Testis (tissue), 2 donors: ENCODE measurements at regions not wholly inside any gene's neighbourhood (a gene's known extent, or its start where the extent isn't known, plus 50 kb on each side); places are given as distances from the start of the nearest gene placed in this dataset.

Source experiments
- DNase-seq: peaks from one replicate; pipeline ENCODE4 v3.0.0-alpha.2; 2019
- H3K27ac ChIP-seq, 2 donors: fragments of 200-600 bp; sonication (generic); one replicate each; pipeline ENCODE4 v1.5.1; 2019
- H3K27me3 ChIP-seq: fragments of 200-600 bp; sonication (generic); one replicate; pipeline ENCODE4 v1.5.1; 2019
- H3K36me3 ChIP-seq: fragments of 200-600 bp; sonication (generic); one replicate; pipeline ENCODE4 v1.5.1; 2017; ENCODE audit warnings: low read depth; ENCODE audit errors: missing control alignments
- H3K4me1 ChIP-seq: fragments of 200-600 bp; sonication (generic); one replicate; pipeline ENCODE4 v1.5.1; 2019
- H3K4me3 ChIP-seq, 2 donors: fragments of 200-600 bp; sonication (generic); one replicate each; pipeline ENCODE4 v1.5.1; 2017 to 2019
- H3K9me3 ChIP-seq: fragments of 200-600 bp; sonication (generic); one replicate; pipeline ENCODE4 v1.5.1; 2017
- CTCF ChIP-seq, 3 experiments: fragments of 450-650 bp in 2 of 3; fragments of 200-600 bp in 1 of 3; sonication (generic) in 1 of 3; IDR thresholded peaks; one replicate each; pipeline ENCODE4 v1.5.1; 2016 to 2019; ENCODE audit warnings: antibody characterized with exemption in 3 of 3, mild to moderate bottlenecking in 2 of 3, moderate library complexity in 1 of 3
- POLR2A ChIP-seq: fragments of 450-650 bp; IDR thresholded peaks from one replicate; pipeline ENCODE4 v1.6.1; 2017; ENCODE audit warnings: antibody characterized with exemption, mild to moderate bottlenecking, moderate library complexity
- WGBS, 2 donors: methylation state at CpG; one replicate each; pipeline ENCODE4 v1.1.5; 2018; 5-methylcytosine and 5-hydroxymethylcytosine counted together
- intact Hi-C: fragments of 100-400 bp; cut with DNase I; formaldehyde crosslinking; loops from one replicate; pipeline ENCODE4 v1.15.1; 2023; ENCODE audit warnings: low total_unique reads

- WGBS, 2 donors = 89 to 100% methylated on average over 2 of the region's 2 CpGs
- no peaks in the 10 kb centered on the region for H3K9me3 ChIP-seq
- H3K4me3 ChIP-seq = no peak overlapping the region
- intact Hi-C loops = no loop called here
- H3K27me3 ChIP-seq = no peaks in the 10 kb centered on the region
- no peaks in the 10 kb centered on the region for H3K36me3 ChIP-seq
- TF ChIP-seq POLR2A (no peak), CTCF (IDR thresholded peaks at IDR 0.05) (no peak)
- no peaks in the 10 kb centered on the region for H3K4me1 ChIP-seq
- DNase-seq = no peak
- no peak overlapping the region for H3K27ac ChIP-seq
Measured at GRCh38 chr11:109934151-109934550, 159.0 kb upstream of the ZC3H12C start.

- H3K9me3 ChIP-seq = no peaks in the 10 kb centered on the region
- no peaks in the 10 kb centered on the region for H3K4me1 ChIP-seq
- H3K27me3 ChIP-seq = no peaks in the 10 kb centered on the region
- no peak for DNase-seq
- no peak overlapping the region for H3K27ac ChIP-seq
- 76 to 86% methylated on average over 2 of the region's 2 CpGs for WGBS, 2 donors
- no peak overlapping the region for H3K4me3 ChIP-seq
- no peaks in the 10 kb centered on the region for H3K36me3 ChIP-seq
- TF ChIP-seq CTCF (IDR thresholded peaks at IDR 0.05) (no peak), POLR2A (no peak)
- intact Hi-C loops = no loop called here
Measured at GRCh38 chr11:109936661-109937180, 156.5 kb upstream of the ZC3H12C start.

GRCh38 chr11:109937968-109938367 lies 155.2 kb upstream of the ZC3H12C start:
- Histone ChIP-seq H3K4me3 (no peak overlapping the region), H3K36me3 (no peaks in the 10 kb centered on the region), H3K27ac (no peak overlapping the region), H3K4me1 (no peaks in the 10 kb centered on the region), H3K9me3 (no peaks in the 10 kb centered on the region), H3K27me3 (no peaks in the 10 kb centered on the region)
- no peak for TF ChIP-seq POLR2A
- TF ChIP-seq CTCF (IDR thresholded peaks at IDR 0.05) = no peak
- DNase-seq = no peak
- intact Hi-C loops = no loop called here

- Histone ChIP-seq H3K9me3 (no peaks in the 10 kb centered on the region), H3K36me3 (no peaks in the 10 kb centered on the region), H3K27ac (no peak overlapping the region), H3K4me1 (no peaks in the 10 kb centered on the region), H3K27me3 (no peaks in the 10 kb centered on the region), H3K4me3 (no peak overlapping the region)
- TF ChIP-seq CTCF (IDR thresholded peaks at IDR 0.05) (peak; percentile 39 to 59 (median 41)), POLR2A (no peak)
- peak; percentile 56 for DNase-seq
- intact Hi-C loops = no loop called here
- WGBS, 2 donors = 10 to 50% methylated on average over 1 of the region's 1 CpG
Measured at GRCh38 chr11:109939166-109939810, 153.9 kb upstream of the ZC3H12C start.

GRCh38 chr11:109940816-109941215 lies 152.4 kb upstream of the ZC3H12C start:
- no peaks in the 10 kb centered on the region for H3K27me3 ChIP-seq
- DNase-seq = no peak
- intact Hi-C loops = no loop called here
- TF ChIP-seq CTCF (IDR thresholded peaks at IDR 0.05) = no peak
- no peaks in the 10 kb centered on the region for H3K9me3 ChIP-seq
- no peak overlapping the region for H3K27ac ChIP-seq
- H3K4me1 ChIP-seq = no peaks in the 10 kb centered on the region
- H3K4me3 ChIP-seq = no peak overlapping the region
- H3K36me3 ChIP-seq = no peaks in the 10 kb centered on the region
- 86% methylated on average over 8 of the region's 8 CpGs for WGBS, 2 donors
